H7 (cell line): ENCODE measurements at regions not wholly inside any gene's neighbourhood (a gene's known extent, or its start where the extent isn't known, plus 50 kb on each side); places are given as distances from the start of the nearest gene placed in this dataset.
"Not testable (repeated sequence)": the region's sequence is repeated elsewhere in the genome, so short reads cannot be mapped to it uniquely, and the experiment has no call there.

ENCODE experiments used
- DNase-seq: peaks from one replicate; pipeline ENCODE4 v3.0.0; 2012
- H3K27me3 ChIP-seq: 2 replicates; pipeline ENCODE4 v1.6.0; 2011; ENCODE audit warnings: mild to moderate bottlenecking, low read length; ENCODE audit not compliant: control insufficient read depth, insufficient read depth
- H3K36me3 ChIP-seq: replicated peaks from 2 replicates; pipeline ENCODE4 v1.5.1; 2011; ENCODE audit warnings: low read length; ENCODE audit not compliant: control insufficient read depth, insufficient read depth
- H3K4me3 ChIP-seq: 2 replicates; pipeline ENCODE4 v1.5.1; 2011; ENCODE audit warnings: low read depth, mild to moderate bottlenecking, control low read depth, low read length, moderate library complexity; ENCODE audit not compliant: insufficient read depth

DNA sequence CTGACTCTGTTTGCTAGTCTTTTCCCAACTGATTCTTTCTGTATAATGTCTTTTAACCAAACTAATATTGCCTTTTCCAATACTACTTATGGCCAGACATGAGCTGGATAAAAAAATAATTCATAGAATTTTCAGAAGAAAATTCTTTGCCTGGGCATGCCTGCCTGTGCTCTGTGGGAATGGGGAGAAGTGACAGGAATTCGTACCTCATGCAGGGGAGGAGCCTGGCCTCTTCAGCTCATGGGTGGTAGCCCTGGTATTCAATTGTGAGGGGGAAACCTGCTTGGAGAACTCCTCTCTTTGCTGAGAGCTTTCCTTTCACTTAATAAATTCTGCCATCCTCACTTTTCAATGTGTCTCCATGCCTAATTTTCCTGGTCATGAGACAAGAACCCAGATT is 928.8 kb downstream of the FAM181B start:
- no peak overlapping the region for H3K4me3 ChIP-seq
- H3K27me3 ChIP-seq = no peaks in the 10 kb centered on the region
- no peaks in the 10 kb centered on the region for H3K36me3 ChIP-seq
- no peak for DNase-seq

DNA sequence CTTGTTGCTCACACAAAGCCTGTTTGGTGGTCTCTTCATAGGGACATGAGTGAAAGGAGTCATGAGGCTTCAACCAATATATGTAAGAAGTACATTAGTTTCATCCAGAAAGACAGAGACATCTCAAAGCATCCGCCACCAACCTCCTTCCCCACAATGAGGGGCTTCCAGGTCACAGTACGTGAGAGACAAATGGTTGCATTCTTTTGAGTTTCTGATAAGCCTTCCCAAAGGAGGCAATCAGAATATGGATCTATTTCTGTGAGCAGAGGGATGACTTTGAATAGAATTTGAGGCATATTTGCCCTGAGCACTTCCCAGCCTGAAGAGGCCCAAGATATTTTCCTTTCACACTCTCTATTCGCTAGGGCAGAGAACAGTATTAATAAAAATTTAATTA is 931.1 kb downstream of the FAM181B start:
- DNase-seq = no peak
- H3K27me3 ChIP-seq = no peaks in the 10 kb centered on the region
- H3K4me3 ChIP-seq = no peak overlapping the region
- no peaks in the 10 kb centered on the region for H3K36me3 ChIP-seq

DNA sequence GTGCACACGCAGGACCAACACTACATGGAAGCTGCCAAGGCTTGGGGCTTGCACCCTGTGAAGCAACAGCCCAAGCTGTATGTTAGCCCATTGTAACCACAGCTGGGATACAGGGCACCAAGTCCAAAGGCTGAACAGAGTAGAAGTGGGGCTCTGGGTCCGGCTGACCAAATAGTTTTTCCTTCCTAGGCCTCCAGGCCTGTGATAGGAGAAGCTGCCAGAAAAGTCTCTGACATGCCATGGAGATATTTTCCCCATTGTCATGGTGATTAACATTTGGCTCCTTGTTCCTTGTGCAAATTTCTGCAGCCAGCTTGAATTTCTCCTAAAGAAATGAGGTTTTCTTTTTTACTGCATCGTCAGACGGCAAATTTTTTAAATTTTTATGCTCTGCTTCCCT is 941.2 kb downstream of the FAM181B start:
- Histone ChIP-seq H3K27me3 (no peaks in the 10 kb centered on the region), H3K36me3 (no peaks in the 10 kb centered on the region), H3K4me3 (no peak overlapping the region)
- no peak for DNase-seq

DNA sequence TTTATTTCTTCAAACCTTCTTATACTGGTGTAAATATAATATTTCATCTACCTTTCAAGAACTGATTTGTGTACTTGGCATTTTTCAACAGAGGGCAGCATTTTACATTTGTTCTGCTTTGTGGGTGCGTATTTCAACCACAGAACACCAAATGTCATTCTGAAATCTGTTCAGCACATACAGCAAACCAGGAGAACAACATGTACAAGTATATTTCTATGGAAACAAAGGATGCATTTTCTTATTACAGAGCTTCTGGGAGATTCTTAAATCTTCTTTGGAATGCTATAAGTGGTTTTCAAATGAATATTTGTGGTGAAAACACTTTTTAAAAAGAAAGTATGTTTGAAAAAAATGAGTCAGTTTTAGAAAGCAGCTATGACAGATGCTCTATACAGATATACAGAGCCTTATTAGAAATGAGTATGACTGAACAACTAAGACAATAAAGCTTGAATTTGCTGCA is 946.0 kb downstream of the FAM181B start:
- no peak for DNase-seq
- no peaks in the 10 kb centered on the region for H3K27me3 ChIP-seq
- no peaks in the 10 kb centered on the region for H3K36me3 ChIP-seq
- H3K4me3 ChIP-seq = no peak overlapping the region

DNA sequence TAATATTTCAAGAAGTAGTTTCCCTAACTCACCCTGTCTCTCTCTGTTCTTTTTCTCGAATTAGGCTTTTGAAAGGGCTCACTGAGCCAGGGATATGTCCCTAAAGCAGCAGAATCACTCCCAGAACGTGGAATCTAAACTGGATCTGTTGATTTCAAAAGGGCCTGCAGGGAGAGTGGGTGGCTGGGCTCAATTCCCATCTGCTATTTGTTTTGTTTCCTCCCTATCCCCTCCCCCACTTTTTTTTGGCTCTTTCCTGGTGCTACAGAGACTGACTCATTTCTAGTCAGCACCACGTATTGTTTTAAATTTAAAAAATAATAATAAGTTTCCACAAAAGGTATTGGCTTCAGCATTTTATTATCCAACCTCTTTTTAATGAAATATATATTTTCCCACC is 961.5 kb downstream of the FAM181B start:
- Histone ChIP-seq H3K36me3 (no peaks in the 10 kb centered on the region), H3K27me3 (no peaks in the 10 kb centered on the region), H3K4me3 (no peak overlapping the region)
- DNase-seq = peak; percentile 5

DNA sequence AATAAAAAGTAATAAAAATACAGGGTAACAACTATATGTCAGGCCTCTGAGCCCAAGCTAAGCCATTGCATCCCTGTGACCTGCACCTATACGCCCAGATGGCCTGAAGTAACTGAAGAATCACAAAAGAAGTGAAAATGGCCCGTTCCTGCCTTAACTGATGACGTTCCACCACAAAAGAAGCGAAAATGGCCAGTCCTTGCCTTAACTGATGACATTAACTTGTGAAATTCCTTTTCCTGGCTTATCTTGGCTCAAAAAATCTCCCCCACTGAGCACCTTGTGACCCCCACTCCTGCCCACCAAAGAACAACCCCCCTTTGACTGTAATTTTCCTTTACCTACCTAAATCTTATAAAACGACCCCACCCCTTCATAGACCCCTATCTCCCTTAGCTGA is 963.8 kb downstream of the FAM181B start:
- not testable (repeated sequence) for H3K4me3 ChIP-seq, H3K36me3 ChIP-seq, DNase-seq, H3K27me3 ChIP-seq

DNA sequence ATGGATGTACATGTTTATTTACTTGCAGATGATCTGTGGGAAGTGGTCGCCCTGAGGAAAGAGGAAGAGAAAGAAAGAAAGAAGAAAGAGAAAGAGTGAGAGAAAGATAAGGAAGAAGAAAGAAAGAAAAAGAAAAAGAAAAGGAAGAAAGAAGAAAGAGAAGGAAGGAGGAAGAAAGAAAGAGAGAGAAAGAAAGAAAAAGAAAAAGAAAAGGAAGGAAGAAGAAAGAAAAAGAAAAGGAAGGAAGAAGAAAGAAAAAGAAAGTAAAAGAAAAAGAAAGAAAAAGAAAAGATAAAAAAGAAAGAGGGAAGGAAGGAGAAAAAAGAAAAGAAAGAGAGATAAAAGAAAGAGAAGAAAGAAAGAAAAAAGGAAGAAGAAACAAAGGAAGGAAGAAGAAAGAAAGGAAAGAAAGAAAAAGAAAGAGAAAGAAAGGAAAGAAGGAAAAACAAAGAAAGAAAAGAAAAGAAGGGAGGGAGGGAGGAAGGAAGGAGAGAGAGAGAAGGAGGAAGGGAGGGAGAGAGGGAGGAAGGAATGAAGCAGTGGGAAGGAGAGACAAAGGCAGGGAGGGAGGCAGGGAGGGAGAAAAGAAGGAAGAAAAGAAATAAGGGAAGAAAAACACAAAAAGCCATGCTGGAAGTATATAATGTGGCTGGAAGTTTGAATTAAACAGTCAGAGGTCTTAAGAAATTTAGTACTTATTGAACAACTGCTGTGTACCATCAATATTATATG is 976.6 kb downstream of the FAM181B start:
- DNase-seq = no peak
- H3K27me3 ChIP-seq = no peaks in the 10 kb centered on the region
- no peaks in the 10 kb centered on the region for H3K36me3 ChIP-seq
- H3K4me3 ChIP-seq = no peak overlapping the region

DNA sequence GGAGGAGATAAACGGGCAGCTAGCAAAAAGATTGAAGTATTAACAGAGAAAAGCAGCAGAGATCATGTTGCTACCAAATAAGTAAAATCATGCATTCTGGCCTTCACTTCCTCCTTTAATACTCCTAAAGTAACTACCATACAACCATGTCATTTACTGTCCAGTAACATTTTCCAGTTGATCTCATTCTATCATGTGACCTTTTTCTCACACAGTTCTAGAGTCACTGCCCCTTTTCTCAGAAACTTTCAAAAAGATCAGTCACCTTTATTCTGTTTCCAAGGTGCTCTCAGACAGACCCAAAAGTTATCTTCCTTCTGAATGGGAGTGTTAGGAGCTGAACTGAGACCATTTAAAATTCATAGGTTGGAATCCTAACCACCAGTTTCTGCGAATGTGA is 984.4 kb downstream of the FAM181B start:
- H3K27me3 ChIP-seq = no peaks in the 10 kb centered on the region

DNA sequence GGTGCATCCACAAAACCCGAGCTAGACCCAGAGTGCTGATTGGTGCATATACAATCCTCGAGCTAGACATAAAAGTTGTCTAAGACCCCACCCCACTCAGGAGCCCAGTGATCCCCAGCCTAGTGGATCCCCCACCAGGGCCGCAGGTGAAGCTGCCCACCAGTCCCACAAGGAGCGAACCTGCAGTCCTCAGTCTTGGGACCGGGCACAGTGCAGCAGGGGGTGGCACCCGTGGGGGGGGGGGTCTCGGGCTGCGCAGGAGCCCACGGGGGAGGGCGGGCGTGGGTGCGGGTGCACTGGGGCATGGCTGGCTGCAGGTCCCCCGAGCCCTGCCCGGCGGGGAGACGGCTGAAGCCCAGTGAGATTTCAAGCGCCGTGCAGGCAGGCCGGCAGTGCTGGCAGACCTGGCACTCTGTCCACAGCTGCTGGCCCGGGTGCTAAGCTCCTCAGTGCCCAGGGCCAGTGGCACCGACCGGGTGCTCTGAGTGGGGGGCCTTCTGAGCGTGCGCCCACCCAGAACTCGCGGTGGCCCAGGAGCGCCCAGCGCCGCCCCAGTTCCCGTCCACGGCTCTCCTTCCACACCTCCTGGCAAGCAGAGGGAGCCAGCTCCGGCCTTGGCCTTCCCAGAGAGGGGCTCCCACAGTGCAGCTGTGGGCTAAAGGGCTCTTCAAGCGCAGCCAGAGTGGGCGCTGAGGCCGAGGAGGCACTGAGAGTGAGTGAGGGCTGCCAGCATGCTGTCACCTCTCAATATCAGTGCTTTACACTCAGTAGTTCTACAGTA is 989.1 kb downstream of the FAM181B start:
- Histone ChIP-seq H3K36me3 (no peaks in the 10 kb centered on the region), H3K4me3 (no peak overlapping the region), H3K27me3 (no peaks in the 10 kb centered on the region)
- DNase-seq = no peak

More for the DNA sequence above, 984.4 kb downstream of the FAM181B start:
- Histone ChIP-seq H3K36me3 (no peaks in the 10 kb centered on the region), H3K4me3 (no peak overlapping the region)
- DNase-seq = no peak

DNA sequence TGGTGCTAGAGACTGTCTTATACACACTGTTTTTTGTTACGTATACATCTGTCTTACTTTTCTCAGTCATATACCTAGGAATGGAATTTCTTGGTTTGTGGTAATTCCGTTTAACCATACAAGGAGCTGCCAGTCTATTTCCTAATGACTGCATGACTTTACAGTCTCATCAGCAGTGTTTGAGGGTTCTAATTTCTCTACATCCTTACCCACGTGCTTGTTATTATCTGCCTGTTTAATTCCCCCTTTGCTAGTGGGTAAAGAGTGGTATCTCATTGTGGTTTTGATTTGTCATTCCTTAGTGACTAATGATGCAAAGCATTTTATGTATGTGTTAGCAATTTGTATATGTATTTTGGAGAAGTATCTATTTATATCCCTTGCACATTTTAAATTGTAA is 1008.0 kb downstream of the FAM181B start:
- H3K4me3 ChIP-seq = no peak overlapping the region
- H3K27me3 ChIP-seq = no peaks in the 10 kb centered on the region
- DNase-seq = no peak
- no peaks in the 10 kb centered on the region for H3K36me3 ChIP-seq

DNA sequence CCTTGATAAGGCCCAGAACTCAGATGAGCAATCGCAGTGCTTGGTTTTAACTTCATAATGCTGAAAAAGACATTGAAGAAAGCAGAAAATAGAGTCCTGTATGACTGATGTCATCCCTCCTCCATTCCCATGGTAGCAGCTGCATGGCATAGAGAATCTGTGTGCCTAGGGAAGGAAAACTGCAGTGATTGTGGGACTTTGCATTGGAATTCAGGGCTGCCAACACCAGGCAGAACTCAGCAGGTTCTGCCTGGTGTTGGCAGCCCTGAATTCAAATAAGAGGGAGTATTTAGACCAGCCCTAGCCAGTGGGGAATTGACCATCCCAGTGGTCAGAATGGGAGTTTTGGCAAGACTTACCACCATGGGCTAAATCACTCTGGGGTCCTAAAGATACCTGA is 1016.0 kb downstream of the FAM181B start:
- Histone ChIP-seq H3K36me3 (no peaks in the 10 kb centered on the region), H3K4me3 (no peak overlapping the region), H3K27me3 (no peaks in the 10 kb centered on the region)
- no peak for DNase-seq

DNA sequence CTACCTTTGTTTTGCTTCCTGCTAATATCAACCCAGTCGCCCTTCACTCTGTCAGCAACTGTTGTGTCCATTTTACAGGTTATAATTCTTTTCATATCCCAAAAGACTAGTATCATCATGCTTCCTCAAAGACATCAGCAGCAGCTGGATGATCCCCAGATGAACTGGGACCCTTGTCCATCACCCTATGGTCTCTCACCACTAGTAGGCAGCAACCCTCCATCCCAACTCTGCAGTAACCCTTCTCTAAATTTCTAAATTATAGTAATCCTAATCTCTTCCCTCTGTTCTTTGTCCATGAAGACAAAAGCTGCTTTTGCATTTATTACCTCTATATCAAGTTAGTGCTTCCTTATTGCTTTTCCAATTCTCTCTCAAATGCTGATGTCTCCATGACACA is 1025.8 kb downstream of the FAM181B start:
- Histone ChIP-seq H3K27me3 (no peaks in the 10 kb centered on the region), H3K36me3 (no peaks in the 10 kb centered on the region), H3K4me3 (no peak overlapping the region)
- peak; percentile 16 for DNase-seq

DNA sequence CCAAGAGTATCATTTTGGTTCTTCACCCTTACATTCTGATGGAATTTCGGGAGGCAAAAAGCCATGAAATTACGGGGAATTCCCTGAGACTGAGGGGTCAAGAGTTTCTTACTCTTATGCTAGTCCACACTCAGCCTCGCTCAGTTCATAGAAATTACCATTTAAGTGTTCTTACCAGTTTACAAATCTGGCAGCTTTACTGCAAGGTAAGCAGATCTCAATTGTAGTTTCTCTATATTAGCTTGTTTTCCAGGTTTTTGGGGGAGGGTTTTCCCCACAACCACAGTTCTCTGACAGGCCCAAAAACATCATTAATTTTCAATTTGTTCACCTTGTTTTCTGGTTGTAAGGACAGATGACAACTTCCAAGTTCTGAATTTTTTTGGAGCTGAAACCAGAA is 1028.4 kb downstream of the FAM181B start:
- Histone ChIP-seq H3K4me3 (no peak overlapping the region), H3K36me3 (no peaks in the 10 kb centered on the region)
- no peak for DNase-seq

DNA sequence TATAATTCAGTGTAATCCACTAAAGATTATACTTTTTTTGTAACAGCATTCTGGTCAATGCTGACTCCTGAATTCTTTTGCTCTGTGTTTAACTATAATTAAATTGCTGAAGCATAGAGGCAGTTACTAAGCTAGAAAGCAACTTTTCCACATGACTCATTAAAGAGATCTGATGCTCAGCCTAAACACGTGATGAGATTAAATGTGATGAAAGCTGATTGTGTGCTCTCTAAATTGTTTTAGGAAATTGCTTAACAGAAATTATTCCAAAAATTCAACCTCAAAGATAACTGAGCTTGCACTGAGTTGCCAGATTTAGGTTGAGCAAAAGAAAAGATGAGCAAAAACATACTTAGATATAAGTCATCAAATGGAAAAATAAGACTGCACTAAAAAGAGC is 1033.6 kb downstream of the FAM181B start:
- no peak for DNase-seq
- no peaks in the 10 kb centered on the region for H3K36me3 ChIP-seq
- H3K4me3 ChIP-seq = no peak overlapping the region
- H3K27me3 ChIP-seq = no peaks in the 10 kb centered on the region

More for the DNA sequence above, 1028.4 kb downstream of the FAM181B start:
- no peaks in the 10 kb centered on the region for H3K27me3 ChIP-seq

DNA sequence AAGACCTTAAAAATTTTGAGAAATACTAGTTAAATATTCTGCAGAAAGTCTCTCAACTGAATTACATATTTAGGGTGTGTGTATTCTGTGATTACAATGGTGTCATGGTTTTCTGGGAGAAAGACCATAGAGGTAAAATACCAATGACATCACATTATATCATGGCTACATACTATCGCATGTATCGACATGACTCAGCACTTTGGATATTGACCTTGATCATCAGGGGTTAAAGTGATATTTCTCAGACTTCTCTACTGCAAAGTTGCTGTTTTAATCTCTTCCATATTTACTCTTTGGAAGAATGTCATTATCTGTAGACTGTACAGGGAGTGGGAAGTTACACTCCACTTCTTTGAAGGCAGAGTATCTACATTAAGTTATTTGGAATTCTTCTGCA is 1046.6 kb downstream of the FAM181B start:
- DNase-seq = no peak
- Histone ChIP-seq H3K27me3 (no peaks in the 10 kb centered on the region), H3K4me3 (no peak overlapping the region), H3K36me3 (no peaks in the 10 kb centered on the region)
